Upper lobe of right lung (tissue), 1 donor: ENCODE measurements at regions not wholly inside any gene's neighbourhood (a gene's known extent, or its start where the extent isn't known, plus 50 kb on each side); places are given as distances from the start of the nearest gene placed in this dataset.
A peak's percentile ranks its signal among the peaks of the same experiment; 100 is the strongest.

Experiments used
- ATAC-seq: fragments of 200-7000 bp; cut with Tn5 transposase; one replicate; pipeline ENCODE4 v1.9.1; 2020; ENCODE audit warnings: mild to moderate bottlenecking, moderate library complexity
- DNase-seq: peaks from one replicate; pipeline ENCODE4 v3.0.0-alpha.2; 2020
- H3K27ac ChIP-seq: fragments of 200-600 bp; one replicate; pipeline ENCODE4 v1.8.0; 2022
- H3K27me3 ChIP-seq: fragments of 200-600 bp; one replicate; pipeline ENCODE4 v1.8.0; 2022; ENCODE audit warnings: mild to moderate bottlenecking
- H3K36me3 ChIP-seq: fragments of 200-600 bp; one replicate; pipeline ENCODE4 v1.8.0; 2022
- H3K4me1 ChIP-seq: fragments of 200-600 bp; one replicate; pipeline ENCODE4 v1.8.0; 2022
- H3K4me3 ChIP-seq: fragments of 200-600 bp; one replicate; pipeline ENCODE4 v1.8.0; 2022; ENCODE audit warnings: mild to moderate bottlenecking
- H3K9me3 ChIP-seq: fragments of 200-600 bp; one replicate; pipeline ENCODE4 v1.8.0; 2022
- intact Hi-C: fragments of 100-400 bp; cut with DNase I; formaldehyde crosslinking; loops from one replicate; pipeline ENCODE4 v1.11.0; 2022
- TF ChIP-seq, protein P1 (sequence below): fragments of 200-600 bp; IDR thresholded peaks from one replicate; pipeline ENCODE4 v1.8.0; 2022; ENCODE audit warnings: antibody characterized with exemption
- donor health status: DM: no; HTN: yes; CAD: no; lungs with severe emphysema.

DNA sequence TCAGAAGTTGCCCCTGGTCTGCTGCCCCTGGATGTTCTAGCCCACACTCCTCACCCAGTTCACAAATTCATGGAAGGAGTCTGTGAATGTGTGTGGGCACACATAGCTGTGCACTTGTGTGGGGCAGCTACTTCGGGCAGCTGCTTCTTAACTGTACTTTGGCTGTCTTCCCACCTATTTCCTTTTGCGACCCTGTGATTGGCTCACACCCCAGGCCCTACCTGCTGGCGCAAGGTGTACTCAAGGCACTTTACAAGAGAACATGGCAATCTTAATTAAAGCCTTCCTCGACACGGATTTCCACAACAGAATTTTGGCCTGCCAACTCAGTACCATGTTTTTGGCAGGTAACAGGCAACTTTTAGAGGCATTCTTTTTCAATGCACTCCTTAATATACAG lies 86.5 kb upstream of the CTTNBP2NL start:
- Histone ChIP-seq H3K36me3 (no peaks in the 10 kb centered on the region), H3K4me3 (no peak overlapping the region), H3K27ac (no peak overlapping the region), H3K27me3 (no peaks in the 10 kb centered on the region), H3K9me3 (no peaks in the 10 kb centered on the region), H3K4me1 (no peaks in the 10 kb centered on the region)
- peak; percentile 76 for ATAC-seq
- TF ChIP-seq, protein P1, sequence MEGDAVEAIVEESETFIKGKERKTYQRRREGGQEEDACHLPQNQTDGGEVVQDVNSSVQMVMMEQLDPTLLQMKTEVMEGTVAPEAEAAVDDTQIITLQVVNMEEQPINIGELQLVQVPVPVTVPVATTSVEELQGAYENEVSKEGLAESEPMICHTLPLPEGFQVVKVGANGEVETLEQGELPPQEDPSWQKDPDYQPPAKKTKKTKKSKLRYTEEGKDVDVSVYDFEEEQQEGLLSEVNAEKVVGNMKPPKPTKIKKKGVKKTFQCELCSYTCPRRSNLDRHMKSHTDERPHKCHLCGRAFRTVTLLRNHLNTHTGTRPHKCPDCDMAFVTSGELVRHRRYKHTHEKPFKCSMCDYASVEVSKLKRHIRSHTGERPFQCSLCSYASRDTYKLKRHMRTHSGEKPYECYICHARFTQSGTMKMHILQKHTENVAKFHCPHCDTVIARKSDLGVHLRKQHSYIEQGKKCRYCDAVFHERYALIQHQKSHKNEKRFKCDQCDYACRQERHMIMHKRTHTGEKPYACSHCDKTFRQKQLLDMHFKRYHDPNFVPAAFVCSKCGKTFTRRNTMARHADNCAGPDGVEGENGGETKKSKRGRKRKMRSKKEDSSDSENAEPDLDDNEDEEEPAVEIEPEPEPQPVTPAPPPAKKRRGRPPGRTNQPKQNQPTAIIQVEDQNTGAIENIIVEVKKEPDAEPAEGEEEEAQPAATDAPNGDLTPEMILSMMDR: no peak
- intact Hi-C loops: no loop called here
- peak; percentile 73 for DNase-seq

- Histone ChIP-seq H3K4me3 (no peak overlapping the region), H3K27ac (no peak overlapping the region), H3K27me3 (no peaks in the 10 kb centered on the region), H3K4me1 (peaks cover 11% of the 10 kb centered on the region), H3K9me3 (no peaks in the 10 kb centered on the region), H3K36me3 (no peaks in the 10 kb centered on the region)
- intact Hi-C loops: no loop called here
- ATAC-seq (no peak), DNase-seq (no peak)
- TF ChIP-seq, protein P1: no peak
Observed at GRCh38 chr1:112312315-112312714, 83.7 kb upstream of the CTTNBP2NL start.

DNA sequence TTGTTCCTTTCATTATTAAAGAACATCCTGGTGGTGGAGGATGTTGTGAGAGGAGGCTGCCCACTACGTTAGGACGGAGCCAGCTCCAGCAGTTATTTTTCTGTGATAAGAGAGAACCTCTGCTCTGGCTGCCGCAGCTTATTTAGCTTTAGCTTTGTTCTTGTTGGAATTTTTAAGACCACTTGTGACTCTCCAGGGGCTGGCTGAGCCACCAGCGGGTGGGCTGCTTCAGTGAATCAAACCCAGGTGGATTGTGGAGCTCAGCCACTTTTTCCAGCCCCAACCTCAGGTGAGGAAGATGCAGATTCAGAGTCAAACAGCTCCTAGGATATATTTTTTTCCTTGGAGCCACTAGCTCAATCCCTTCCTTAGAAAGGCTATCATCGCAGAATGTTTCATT lies 83.1 kb upstream of the CTTNBP2NL start:
- no peak for ATAC-seq
- Histone ChIP-seq H3K9me3 (no peaks in the 10 kb centered on the region), H3K4me1 (peaks cover 17% of the 10 kb centered on the region), H3K27ac (no peak overlapping the region), H3K27me3 (no peaks in the 10 kb centered on the region), H3K36me3 (no peaks in the 10 kb centered on the region), H3K4me3 (no peak overlapping the region)
- DNase-seq: no peak
- intact Hi-C loops: no loop called here
- TF ChIP-seq, protein P1: no peak

DNA sequence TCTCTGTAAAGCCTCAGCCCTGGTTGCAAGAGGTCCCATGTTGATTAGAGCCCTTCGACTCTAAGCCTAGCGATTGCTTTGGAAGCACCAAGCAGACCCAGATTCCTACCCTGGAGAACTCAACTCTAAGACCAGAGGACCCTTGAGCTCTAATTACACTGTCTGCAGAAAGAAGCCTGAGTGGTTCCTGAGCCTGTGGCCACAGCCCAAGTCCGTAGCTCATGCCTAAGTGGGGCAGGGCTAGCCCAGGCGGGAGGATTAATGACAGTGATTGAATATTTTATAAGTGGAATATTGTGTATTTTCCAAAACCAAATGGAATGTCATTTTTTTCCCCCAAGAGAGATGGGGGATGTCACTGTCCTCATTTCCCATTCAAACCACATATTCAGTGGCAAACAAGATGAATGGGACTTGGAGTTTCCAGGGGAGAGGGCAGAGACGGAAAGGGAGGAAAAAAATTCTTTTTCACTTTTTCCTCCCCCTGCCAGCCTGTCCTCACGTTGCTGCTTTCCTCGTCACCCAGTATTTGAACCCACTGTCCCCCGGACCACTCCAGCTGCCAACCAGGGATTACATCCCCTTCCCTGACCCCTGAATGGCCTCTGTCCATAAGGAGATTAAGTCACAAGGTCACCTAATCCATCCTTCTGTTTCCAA lies 79.6 kb upstream of the CTTNBP2NL start:
- intact Hi-C loops: no loop called here
- no peak overlapping the region for H3K27ac ChIP-seq
- ATAC-seq (peak; percentile 40), DNase-seq (no peak)
- peaks cover 30% of the 10 kb centered on the region for H3K4me1 ChIP-seq
- H3K27me3 ChIP-seq: no peaks in the 10 kb centered on the region
- no peaks in the 10 kb centered on the region for H3K9me3 ChIP-seq
- H3K4me3 ChIP-seq: no peak overlapping the region
- no peaks in the 10 kb centered on the region for H3K36me3 ChIP-seq
- TF ChIP-seq, protein P1: no peak

- TF ChIP-seq, protein P1: no peak
- ATAC-seq: peak; percentile 49
- Histone ChIP-seq H3K27ac (peak overlapping the region; percentile 42), H3K4me1 (peaks cover 30% of the 10 kb centered on the region), H3K36me3 (no peaks in the 10 kb centered on the region), H3K4me3 (no peak overlapping the region), H3K27me3 (no peaks in the 10 kb centered on the region), H3K9me3 (no peaks in the 10 kb centered on the region)
- intact Hi-C loops: no loop called here
- DNase-seq: no peak
Observed at GRCh38 chr1:112317140-112317539, 78.9 kb upstream of the CTTNBP2NL start.

- Histone ChIP-seq H3K4me1 (peaks cover 32% of the 10 kb centered on the region), H3K4me3 (no peak overlapping the region), H3K36me3 (no peaks in the 10 kb centered on the region), H3K9me3 (no peaks in the 10 kb centered on the region), H3K27me3 (no peaks in the 10 kb centered on the region), H3K27ac (peak overlapping the region; percentile 42)
- no peak for DNase-seq
- ATAC-seq: peak; percentile 63
- intact Hi-C loops: no loop called here
- TF ChIP-seq, protein P1: no peak
Observed at GRCh38 chr1:112317611-112318062, 78.4 kb upstream of the CTTNBP2NL start.
